ENCODE measurements at regions not wholly inside any gene's neighbourhood (a gene's known extent, or its start where the extent isn't known, plus 50 kb on each side); places are given as distances from the start of the nearest gene placed in this dataset.

DNA sequence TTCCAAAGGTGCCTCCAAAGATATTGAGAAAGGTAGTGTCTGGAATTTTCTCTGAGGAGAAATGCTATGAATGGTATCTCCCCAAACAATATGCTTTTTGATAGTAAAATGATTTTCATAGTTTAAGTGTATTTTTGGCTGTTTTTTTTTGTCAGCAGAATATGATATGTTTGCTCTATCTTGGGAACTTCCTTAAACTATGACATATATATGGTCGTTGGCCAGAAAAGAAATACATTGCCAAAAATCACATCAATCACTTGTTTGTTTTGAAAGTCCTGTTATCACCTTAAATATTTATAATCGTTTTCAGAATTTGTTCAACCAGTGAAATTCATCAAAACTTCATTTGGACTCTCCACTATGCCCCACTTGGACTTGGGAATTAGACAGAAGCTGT lies 816.9 kb downstream of the CDH11 start:
- H3K4me3 ChIP-seq (ENCODE audit: low read length), result no peak overlapping the region
- H3K4me2 ChIP-seq (ENCODE audit: low read depth, low read length), result no peak overlapping the region
- H3K27me3 ChIP-seq (replicated peaks; ENCODE audit: insufficient read depth, low read length), result no peaks in the 10 kb centered on the region
- no peaks in the 10 kb centered on the region for H3K4me1 ChIP-seq (ENCODE audit: low read length)
- no peaks in the 10 kb centered on the region for H4K20me1 ChIP-seq (ENCODE audit: insufficient read depth, low read length)
- no peak overlapping the region for H3K9ac ChIP-seq (ENCODE audit: low read length)
- no peak for DNase-seq
- no peak overlapping the region for H3K27ac ChIP-seq (ENCODE audit: low read length)
- H3F3A ChIP-seq (ENCODE audit: insufficient read depth, low read length), result no peaks in the 10 kb centered on the region
- no peaks in the 10 kb centered on the region for H3K36me3 ChIP-seq (replicated peaks; ENCODE audit: insufficient read depth, low read length)
- H3K79me2 ChIP-seq (ENCODE audit: low read length), result no peaks in the 10 kb centered on the region
- no peaks in the 10 kb centered on the region for H3K9me2 ChIP-seq (replicated peaks; ENCODE audit: insufficient read depth, low read length)
- no peaks in the 10 kb centered on the region for H3K9me3 ChIP-seq (replicated peaks; ENCODE audit: insufficient read depth, low read length)
- TF ChIP-seq, protein P1, sequence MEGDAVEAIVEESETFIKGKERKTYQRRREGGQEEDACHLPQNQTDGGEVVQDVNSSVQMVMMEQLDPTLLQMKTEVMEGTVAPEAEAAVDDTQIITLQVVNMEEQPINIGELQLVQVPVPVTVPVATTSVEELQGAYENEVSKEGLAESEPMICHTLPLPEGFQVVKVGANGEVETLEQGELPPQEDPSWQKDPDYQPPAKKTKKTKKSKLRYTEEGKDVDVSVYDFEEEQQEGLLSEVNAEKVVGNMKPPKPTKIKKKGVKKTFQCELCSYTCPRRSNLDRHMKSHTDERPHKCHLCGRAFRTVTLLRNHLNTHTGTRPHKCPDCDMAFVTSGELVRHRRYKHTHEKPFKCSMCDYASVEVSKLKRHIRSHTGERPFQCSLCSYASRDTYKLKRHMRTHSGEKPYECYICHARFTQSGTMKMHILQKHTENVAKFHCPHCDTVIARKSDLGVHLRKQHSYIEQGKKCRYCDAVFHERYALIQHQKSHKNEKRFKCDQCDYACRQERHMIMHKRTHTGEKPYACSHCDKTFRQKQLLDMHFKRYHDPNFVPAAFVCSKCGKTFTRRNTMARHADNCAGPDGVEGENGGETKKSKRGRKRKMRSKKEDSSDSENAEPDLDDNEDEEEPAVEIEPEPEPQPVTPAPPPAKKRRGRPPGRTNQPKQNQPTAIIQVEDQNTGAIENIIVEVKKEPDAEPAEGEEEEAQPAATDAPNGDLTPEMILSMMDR (IDR thresholded peaks at IDR 0.05; ENCODE audit: low read length), result no peak
- TF ChIP-seq EZH2phosphoT487 (IDR thresholded peaks at IDR 0.05; ENCODE audit: low read length), result no peak
- TF ChIP-seq EZH2 (optimal IDR thresholded peaks at IDR 0.05; ENCODE audit: low read depth, low read length), result no peak
- no peak overlapping the region for H2AFZ ChIP-seq (ENCODE audit: low read length)

DNA sequence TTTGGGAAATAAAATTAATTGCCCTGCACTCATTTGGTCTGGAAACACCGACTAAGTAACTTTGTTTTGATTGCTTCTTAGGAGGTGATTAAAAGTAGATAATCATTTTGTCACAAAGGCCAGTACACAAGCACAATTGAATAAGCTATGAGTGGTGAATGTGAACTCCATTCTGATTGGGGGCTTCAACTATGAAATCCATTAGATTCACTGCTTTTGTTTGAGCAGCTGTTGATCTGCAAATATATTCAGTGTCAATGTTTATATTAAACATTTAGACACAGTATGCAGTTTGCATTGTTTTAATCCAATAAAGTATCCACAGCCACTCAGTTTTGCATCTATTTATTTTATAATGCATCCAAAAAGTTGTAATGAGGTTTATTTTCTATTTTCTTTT lies 817.5 kb downstream of the CDH11 start:
- Histone ChIP-seq H3K36me3 (replicated peaks; ENCODE audit: insufficient read depth, low read length) (no peaks in the 10 kb centered on the region), H3K9me3 (replicated peaks; ENCODE audit: insufficient read depth, low read length) (no peaks in the 10 kb centered on the region), H3K4me3 (ENCODE audit: low read length) (no peak overlapping the region), H3K4me1 (ENCODE audit: low read length) (no peaks in the 10 kb centered on the region), H3K9me2 (replicated peaks; ENCODE audit: insufficient read depth, low read length) (no peaks in the 10 kb centered on the region), H3K4me2 (ENCODE audit: low read depth, low read length) (no peak overlapping the region), H3F3A (ENCODE audit: insufficient read depth, low read length) (no peaks in the 10 kb centered on the region), H3K79me2 (ENCODE audit: low read length) (no peaks in the 10 kb centered on the region), H3K27me3 (replicated peaks; ENCODE audit: insufficient read depth, low read length) (no peaks in the 10 kb centered on the region), H3K27ac (ENCODE audit: low read length) (no peak overlapping the region), H2AFZ (ENCODE audit: low read length) (no peak overlapping the region), H3K9ac (ENCODE audit: low read length) (no peak overlapping the region), H4K20me1 (ENCODE audit: insufficient read depth, low read length) (no peaks in the 10 kb centered on the region)
- no peak for DNase-seq
- TF ChIP-seq, protein P1 (IDR thresholded peaks at IDR 0.05; ENCODE audit: low read length), result no peak
- TF ChIP-seq EZH2phosphoT487 (IDR thresholded peaks at IDR 0.05; ENCODE audit: low read length) (no peak), EZH2 (optimal IDR thresholded peaks at IDR 0.05; ENCODE audit: low read depth, low read length) (no peak)

DNA sequence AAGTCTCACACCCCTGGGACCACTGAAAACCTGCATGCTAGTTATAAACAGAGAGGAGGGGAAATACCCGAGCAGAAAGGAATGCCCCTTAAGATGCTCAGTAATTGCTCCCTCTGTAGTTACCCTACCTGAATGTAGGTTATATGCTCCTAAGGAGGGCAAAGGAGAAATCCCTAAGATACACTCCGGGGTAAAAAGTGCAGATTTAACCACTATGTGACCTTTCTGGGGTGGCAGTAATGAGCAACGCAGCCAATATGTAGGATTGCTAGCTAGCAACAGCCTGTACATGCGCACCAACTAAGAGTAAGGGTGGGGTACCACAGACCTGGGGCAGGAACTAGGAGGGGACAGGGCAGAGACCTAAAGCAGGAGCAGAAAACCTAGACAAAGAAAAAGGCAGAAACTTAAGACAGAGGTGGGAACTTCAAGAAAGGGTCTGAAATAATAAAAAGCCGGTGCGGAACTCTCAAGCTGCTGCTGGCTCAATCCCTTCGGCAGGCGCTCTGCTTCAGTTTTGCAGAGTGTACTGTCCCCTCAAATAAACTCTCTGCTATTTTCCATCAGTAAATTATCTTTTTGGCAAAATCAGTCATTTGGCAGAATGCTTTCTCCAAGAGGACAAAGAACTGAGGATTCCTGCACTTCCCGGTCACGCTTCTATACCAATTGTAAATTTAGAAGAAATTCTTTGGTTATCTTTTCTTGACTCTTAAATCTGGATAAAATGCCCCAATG lies 823.8 kb downstream of the CDH11 start:
- DNase-seq, result no peak
- Histone ChIP-seq H3K27me3 (replicated peaks; ENCODE audit: insufficient read depth, low read length) (no peaks in the 10 kb centered on the region), H3K9me3 (replicated peaks; ENCODE audit: insufficient read depth, low read length) (no peaks in the 10 kb centered on the region), H3K79me2 (ENCODE audit: low read length) (no peaks in the 10 kb centered on the region), H3K4me2 (ENCODE audit: low read depth, low read length) (no peak overlapping the region), H3K9ac (ENCODE audit: low read length) (no peak overlapping the region), H3K9me2 (replicated peaks; ENCODE audit: insufficient read depth, low read length) (no peaks in the 10 kb centered on the region), H3K36me3 (replicated peaks; ENCODE audit: insufficient read depth, low read length) (no peaks in the 10 kb centered on the region), H3F3A (ENCODE audit: insufficient read depth, low read length) (no peaks in the 10 kb centered on the region), H3K27ac (ENCODE audit: low read length) (no peak overlapping the region), H4K20me1 (ENCODE audit: insufficient read depth, low read length) (no peaks in the 10 kb centered on the region), H2AFZ (ENCODE audit: low read length) (no peak overlapping the region), H3K4me1 (ENCODE audit: low read length) (no peaks in the 10 kb centered on the region), H3K4me3 (ENCODE audit: low read length) (no peak overlapping the region)
- no peak for TF ChIP-seq EZH2 (optimal IDR thresholded peaks at IDR 0.05; ENCODE audit: low read depth, low read length)
- TF ChIP-seq, protein P1 (IDR thresholded peaks at IDR 0.05; ENCODE audit: low read length), result no peak
- TF ChIP-seq EZH2phosphoT487 (IDR thresholded peaks at IDR 0.05; ENCODE audit: low read length), result no peak
